Sigmoid colon (tissue), 3 donors: ENCODE measurements at regions not wholly inside any gene's neighbourhood (a gene's known extent, or its start where the extent isn't known, plus 50 kb on each side); places are given as distances from the start of the nearest gene placed in this dataset.

ENCODE experiments used
- CTCF ChIP-seq, 4 experiments: fragments of 450-650 bp in 3 of 4; fragments of 200-600 bp in 1 of 4; IDR thresholded peaks; one replicate each; pipeline ENCODE4 v1.5.1; 2016 to 2019; ENCODE audit warnings: antibody characterized with exemption in 4 of 4, mild to moderate bottlenecking in 3 of 4, moderate library complexity in 2 of 4
- POLR2A ChIP-seq, 2 donors: fragments of 450-650 bp; IDR thresholded peaks; one replicate each; pipeline ENCODE4 v1.6.1; 2016; ENCODE audit warnings: antibody characterized with exemption in 2 of 2, mild to moderate bottlenecking in 2 of 2, moderate library complexity in 2 of 2

GRCh38 chr1:186512698-186513457, 52.0 kb upstream of the PDC start:
- TF ChIP-seq CTCF (IDR thresholded peaks at IDR 0.05), result no peak
- no peak for TF ChIP-seq POLR2A (IDR thresholded peaks at IDR 0.05)
